Fibroblast of lung (primary cell): ENCODE measurements at regions not wholly inside any gene's neighbourhood (a gene's known extent, or its start where the extent isn't known, plus 50 kb on each side); places are given as distances from the start of the nearest gene placed in this dataset.

ENCODE experiments used
- EZH2 ChIP-seq: IDR thresholded peaks from 2 replicates; pipeline ENCODE4 v1.5.1; 2012; ENCODE audit warnings: low read length, control low read depth, mild to moderate bottlenecking; ENCODE audit errors: missing control alignments
- TF ChIP-seq, protein P1 (sequence below), 2 donors: IDR thresholded peaks in 1 of 2; conservative IDR thresholded peaks in 1 of 2; 1 replicate in 1 of 2; 2 replicates in 1 of 2; pipeline ENCODE4 v1.5.1; 2011 to 2012; ENCODE audit warnings: low read length in 2 of 2, control low read depth in 1 of 2, inconsistent platforms in 1 of 2, low read depth in 1 of 2, mild to moderate bottlenecking in 1 of 2

DNA sequence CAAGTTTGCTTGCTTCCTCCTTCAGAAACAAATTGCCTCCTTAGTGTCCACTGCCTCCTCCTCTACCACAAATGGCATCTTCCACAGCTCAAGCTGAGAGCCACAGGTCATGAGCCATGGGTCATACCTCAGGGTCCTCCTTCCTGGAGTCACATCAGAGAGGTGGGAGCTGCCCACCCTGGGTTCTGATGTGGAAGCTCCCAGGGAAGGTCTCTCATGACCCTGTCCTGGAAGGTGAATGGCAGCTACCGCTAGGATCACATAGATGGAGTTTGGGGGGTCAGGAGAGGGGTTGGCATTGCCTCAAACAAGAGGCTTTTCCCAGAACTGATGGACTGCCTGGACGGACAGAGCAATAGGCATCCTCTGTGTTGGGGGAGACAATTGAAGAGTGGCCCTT lies 321.4 kb downstream of the MATN1 start:
- TF ChIP-seq, protein P1, sequence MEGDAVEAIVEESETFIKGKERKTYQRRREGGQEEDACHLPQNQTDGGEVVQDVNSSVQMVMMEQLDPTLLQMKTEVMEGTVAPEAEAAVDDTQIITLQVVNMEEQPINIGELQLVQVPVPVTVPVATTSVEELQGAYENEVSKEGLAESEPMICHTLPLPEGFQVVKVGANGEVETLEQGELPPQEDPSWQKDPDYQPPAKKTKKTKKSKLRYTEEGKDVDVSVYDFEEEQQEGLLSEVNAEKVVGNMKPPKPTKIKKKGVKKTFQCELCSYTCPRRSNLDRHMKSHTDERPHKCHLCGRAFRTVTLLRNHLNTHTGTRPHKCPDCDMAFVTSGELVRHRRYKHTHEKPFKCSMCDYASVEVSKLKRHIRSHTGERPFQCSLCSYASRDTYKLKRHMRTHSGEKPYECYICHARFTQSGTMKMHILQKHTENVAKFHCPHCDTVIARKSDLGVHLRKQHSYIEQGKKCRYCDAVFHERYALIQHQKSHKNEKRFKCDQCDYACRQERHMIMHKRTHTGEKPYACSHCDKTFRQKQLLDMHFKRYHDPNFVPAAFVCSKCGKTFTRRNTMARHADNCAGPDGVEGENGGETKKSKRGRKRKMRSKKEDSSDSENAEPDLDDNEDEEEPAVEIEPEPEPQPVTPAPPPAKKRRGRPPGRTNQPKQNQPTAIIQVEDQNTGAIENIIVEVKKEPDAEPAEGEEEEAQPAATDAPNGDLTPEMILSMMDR (conservative IDR thresholded peaks at IDR 0.05 in 1 of 2, IDR thresholded peaks at IDR 0.05 in 1 of 2; ENCODE audit: low read depth in 1 of 2, low read length in 2 of 2), result no peak
- no peak for TF ChIP-seq EZH2
